Medulla oblongata (tissue), 1 donor: ENCODE measurements at regions not wholly inside any gene's neighbourhood (a gene's known extent, or its start where the extent isn't known, plus 50 kb on each side); places are given as distances from the start of the nearest gene placed in this dataset.

Experiments used
- DNase-seq: peaks from one replicate; pipeline ENCODE4 v3.0.0-alpha.2; 2015; ENCODE audit errors: extremely low spot score

DNA sequence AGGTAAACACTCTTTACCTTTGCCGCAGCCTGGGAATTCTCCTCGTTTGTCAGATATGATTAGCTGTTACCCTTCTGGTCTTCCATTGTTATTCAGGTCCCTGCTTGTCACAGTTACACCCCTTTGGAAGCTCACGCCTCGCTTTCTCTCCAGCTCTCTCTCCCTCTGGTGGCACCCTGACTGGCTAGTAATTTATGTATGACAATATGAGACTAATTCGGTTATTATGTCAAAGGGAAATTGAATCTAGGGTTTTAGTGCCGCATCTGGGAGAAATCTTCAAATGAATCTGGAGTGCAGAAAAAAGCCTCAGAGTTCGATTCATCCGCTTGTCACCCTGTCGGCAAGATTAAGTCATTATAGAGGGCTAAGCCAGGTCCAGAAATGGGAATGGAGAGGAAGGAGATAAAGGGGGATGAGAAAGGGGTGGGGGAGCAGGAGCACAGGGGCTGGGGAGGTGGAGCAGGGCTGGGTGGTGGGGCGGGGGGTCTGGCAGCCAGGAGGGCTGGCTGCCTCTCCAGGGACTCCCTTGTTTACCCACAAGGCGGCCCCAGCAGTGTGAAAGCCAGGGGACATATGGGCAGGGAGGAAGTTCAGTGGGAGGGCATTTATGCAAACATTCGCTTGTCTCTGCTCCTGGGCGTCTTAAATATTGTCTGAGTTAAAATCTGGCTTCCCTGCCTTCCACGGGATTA, 179.0 kb upstream of the NECTIN1 start:
- no peak for DNase-seq

DNA sequence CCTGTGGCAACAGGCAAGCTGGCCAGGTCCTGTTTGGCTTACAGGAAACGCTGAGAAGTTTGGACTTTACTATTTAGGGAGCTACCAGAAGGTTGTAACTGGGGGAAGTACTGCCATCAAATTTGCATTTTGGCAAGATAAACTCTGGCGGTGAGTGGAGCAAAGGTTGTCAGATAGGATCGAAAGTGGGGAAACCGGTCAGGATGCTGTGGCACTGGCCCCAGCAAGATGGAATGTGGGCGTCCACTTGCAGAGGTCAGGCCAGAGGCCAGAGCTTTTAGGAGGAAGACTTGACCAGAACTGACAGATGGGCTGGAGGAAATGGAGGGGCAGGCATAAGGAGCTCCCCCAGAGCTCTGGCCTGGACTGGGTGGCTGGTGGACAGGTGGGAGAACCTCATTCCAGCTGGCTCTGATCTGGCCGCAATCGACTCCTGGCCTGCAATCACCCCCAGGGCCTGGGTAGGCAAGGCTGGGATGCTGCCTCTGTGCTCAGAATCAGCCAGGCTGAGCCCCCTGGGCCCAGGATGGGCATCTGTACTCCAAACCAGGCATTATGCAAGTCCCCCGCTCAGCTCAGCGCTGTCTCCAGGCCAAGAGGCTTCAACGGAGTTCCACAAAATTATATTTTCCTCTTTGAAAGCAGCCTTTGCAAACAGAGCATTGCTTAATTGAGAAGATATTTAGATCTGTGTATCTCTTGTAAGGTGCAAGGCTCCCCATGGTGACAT, 178.3 kb upstream of the NECTIN1 start:
- DNase-seq, result no peak

DNA sequence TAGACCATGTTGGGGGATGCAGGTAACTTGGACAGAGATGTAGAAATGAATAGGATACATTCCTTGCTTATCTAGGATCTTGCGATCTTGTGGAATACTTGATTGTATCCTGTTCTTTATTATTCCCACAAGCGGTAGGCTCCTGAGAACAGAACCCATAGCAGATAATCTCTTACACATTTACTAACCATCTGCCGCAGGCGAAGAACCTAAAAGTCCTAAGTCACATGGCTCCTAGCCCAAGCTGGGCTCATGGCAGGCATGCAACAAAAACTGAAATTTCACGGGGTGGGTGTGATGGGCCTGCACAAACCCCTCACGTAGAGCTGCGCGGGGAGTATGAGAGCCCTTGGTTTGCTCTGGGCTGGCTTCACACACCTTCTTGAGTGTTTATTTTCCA, 177.4 kb upstream of the NECTIN1 start:
- no peak for DNase-seq

DNA sequence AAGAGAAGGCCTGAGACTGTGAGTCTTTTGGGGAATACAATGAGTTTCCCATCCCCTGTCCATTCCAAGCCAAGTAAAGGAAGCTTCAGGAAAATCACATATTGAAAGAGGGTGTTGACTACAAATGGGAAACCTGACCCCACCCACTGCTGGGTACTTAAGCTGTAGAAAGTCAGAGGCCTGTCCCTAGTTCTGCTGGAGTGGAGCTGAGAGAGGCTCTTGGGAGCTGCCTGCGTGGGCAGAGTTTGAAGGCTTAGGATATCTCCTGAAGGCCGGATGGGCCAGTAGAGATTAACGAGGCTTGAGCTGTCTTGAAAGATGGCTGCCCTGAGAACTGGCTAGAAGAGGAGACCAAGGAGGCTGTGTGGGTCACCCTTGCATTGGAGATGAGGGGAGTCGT, 176.2 kb upstream of the NECTIN1 start:
- no peak for DNase-seq

DNA sequence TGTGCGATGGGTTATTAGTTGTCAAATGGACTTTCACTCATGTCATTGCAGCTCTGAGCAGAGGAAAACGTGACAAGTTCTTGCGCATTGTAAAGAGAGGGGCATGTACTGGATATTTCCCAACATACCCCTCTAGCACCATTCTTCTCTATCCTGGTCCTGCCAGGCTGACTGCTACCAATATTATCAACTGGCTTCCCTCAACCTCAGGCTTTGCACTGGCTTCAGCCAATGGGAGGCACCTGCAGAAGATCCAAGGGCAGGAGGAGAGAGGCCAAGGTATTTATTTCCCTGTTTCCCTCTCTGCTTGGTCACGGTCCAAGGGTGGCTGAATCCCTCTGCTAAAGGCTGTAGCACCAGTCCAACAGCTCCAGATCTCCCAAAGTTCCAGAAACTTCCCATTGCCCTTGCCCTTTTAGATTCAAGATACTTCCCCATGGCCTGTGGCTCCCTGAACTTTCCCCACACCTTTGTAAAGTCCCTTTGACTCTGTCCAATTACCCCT, 175.6 kb upstream of the NECTIN1 start:
- no peak for DNase-seq

DNA sequence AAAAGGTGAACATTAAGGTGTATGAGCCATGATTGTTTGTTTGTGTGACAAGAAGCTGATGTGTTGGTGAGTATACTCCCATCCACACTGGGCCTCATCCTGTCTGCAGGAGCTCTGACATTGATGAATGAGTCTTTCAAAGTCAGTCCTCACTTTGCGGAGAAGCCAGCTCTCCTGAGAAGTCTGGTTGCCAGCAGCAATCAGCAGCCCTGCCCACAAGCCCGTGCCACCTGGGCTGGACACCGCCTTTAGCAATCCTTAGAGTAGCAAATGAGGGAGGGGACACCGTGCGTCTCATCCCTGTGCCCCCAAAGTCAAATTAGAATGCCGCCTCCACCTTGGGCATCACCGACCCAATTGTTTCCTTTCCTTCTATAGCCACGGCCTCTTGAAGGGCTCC, 174.8 kb upstream of the NECTIN1 start:
- DNase-seq, result no peak

DNA sequence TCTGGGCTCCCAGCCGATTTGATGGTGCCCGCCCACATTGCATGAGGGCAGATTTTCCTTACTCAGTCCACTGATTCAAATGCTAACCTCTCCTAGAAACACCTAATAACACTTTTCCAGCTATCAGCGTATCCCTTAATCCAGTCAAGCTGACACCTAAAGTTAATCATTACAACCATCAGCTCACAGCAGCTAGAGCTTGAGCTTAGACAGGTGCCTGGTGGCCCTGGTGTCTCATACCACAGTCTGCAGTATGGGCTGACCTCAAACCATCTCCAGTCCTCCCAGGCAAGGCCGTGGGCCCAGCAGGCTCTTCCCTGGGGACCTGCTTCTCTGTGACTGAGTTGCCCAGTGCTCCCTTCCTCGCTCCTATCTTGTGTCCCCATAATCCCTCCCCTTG, 174.4 kb upstream of the NECTIN1 start:
- no peak for DNase-seq

DNA sequence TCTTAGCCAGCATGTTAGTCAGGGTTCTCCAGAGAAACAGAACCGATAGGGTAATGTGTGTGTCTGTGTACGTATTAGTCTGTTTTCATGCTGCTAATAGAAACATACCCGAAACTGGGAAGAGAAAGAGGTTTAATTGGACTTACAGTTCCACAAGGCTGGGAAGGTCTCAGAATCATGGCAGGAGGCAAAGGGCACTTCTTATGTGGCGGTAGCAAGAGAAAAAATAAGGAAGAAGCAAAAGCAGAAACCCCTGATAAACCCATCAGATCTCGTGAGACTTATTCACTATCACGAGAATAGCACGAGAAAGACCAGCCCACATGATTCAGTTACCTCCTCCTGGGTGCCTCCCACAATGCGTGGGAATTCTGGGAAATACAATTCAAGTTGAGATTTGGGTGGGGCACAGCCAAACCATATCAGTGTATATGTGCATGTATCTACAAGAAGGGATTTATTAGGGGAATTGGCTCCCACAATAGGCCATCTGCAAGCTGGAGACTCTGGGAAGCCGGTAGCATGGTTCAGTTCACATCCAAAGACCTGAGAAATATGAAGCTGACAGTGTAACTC, 173.7 kb upstream of the NECTIN1 start:
- DNase-seq, result no peak

DNA sequence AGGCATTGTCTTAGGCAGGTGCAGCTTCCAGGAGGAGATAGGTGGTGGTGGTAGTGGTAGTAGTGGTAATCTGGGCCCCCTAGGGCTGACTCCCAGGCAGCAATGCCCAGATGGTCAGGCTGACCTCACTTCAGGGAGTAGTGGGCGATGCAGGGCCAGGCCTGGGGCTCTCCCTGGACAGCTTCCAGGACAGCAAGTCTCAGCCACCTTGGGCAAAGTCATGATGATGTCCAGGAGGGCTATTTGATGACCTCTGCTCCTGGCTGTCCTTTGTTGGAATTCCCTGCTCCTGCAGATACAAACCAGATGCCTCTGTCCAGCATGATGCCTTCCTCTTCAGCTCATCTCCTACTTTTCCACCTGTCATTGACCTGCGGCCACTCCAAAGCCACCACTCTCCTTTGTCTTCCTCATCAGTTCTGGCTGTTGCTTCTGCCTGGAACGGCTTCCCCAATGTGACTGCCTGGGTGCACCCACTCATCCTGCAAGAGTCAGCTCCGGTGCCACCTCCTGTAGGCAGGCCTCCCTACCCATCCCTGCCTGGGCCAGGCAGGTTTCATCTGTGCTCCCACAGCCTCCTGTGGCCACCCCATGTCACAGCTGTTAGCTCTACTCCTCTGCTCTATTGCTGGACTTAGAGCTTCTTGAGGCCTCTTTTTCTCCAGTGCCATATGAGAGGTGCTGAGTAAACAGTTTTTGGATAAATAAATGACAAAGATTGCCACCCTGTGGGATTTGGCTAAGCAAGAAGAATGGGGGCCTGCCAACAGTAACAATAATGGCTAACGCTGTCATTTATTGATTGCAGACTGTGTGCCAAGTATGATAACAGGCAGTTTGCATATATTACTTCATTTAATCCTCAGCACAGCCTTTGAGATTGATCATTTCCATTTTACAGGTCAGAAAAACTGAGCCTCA, 172.9 kb upstream of the NECTIN1 start:
- no peak for DNase-seq

DNA sequence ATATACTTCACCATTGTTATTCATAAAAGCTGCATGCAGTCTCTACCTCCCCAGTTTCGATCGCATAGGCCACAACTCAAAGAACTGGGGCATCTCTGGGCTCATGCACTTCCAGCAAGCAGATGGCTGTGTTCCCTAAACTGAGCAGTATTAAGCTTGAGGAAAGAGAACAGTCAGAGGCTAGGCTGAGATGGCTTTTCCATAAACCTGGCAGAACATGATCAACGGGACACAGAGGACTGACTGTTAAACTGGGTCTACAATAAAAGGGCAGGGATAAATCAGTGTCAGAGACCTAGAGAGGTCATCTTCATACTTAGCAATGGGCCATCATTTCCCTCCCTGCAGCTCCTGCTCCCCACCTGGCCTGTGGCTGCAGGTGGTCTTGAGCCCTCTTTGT, 171.0 kb upstream of the NECTIN1 start:
- DNase-seq, result no peak

DNA sequence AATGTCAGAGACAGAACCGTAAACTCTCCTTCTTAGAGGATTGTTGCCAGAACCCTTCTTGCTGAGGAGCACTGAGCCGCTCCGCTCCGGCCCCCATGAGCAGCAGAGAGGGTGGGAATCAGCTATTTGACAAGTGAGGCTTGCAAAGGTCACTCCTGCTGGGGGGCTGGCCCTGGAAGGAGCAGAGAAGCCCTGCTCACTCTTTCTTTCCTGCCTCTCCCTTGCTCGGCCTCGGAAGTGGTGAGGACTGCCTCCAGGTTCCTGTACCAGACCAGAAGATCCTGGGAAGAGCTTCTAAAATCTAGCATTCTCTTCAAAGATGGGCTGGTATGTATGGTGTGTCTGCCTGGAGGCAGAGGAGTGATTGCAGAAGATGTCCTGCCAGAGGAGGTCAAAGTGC, 168.6 kb upstream of the NECTIN1 start:
- DNase-seq, result no peak

DNA sequence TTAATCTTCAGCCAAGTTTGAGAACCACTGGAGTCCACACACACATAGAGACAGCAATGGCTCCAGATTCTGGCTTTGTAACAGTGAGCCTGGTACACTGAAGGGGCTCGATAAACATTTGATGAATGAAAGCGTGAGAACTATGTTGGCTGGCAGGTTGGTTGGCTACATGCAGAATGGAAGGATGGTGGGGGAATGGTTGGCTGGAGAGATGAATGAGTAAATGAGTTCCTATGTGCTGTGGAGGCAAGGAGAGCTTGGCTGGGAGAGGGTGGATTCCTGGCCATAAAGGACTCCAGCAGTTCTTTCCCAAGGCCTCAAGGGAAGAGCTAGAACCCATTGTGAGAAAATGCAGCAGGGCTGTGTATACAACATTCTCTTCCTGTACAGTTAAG, 168.0 kb upstream of the NECTIN1 start:
- DNase-seq, result no peak

DNA sequence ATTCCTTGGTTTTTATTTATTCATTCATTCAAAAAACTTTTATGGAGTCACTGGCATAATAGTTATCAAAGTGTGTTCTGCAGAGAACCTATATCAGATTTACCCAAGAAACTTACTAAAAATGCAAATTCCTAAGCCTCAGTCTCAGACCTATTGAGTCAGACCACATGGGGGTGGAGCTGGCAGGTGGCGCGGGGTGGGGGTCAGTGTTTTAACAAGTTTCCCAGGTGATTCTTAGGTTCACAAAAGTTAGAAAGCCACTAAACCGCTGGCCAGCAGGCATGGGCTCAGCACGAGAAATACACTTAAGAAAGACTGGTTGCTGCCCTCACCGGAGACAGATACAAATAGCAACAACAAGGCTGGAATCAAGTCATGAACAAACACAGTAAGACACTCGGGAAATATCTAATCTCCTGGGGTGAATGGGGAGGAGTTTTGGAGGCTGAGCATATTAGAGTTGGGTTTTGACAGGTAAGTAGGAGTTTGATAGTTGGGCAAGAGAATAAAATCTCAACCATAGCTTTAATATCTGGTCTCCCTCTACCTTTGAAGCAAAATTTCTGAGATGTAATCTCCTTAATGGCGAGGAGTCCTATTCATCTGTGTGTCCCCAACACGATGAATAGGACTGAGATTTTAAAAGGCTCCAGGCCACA, 167.5 kb upstream of the NECTIN1 start:
- no peak for DNase-seq

DNA sequence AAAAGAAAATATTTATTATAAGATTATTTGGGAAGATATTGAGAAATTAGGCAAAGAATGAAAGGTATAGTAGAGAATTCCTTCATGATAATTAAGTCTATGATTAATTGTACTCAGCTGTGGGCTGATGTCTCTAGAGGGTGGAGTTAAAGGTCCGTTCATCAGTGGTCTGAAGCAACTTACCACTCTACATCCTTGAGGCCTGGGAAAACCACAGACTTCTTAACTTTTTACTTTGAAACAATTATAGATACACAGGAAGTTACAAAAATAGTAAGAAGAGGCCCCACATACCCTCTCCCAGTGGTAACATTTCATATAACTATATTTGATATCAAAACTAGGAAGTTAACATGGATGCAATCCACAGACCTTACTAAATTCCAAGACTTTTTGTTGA, 167.0 kb upstream of the NECTIN1 start:
- no peak for DNase-seq

DNA sequence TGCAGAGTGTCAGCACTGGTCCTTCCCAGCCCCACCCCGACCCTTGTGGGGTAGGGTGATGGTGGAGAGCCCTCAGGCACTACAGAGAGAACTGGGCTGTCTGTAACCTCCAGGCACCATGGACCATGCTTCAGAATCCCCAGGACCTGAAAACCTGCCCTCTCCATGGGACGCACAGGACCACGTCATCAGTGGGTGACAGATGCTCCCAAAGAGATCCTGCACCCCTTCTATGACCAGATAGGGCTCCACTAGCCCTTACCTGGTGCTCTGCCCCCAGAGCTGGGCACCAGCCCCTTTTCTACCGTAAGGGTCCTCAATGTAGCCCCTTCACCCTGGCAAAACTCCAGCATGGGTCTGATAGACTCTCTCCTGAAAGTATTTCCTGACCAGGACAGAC, 165.9 kb upstream of the NECTIN1 start:
- DNase-seq, result no peak

DNA sequence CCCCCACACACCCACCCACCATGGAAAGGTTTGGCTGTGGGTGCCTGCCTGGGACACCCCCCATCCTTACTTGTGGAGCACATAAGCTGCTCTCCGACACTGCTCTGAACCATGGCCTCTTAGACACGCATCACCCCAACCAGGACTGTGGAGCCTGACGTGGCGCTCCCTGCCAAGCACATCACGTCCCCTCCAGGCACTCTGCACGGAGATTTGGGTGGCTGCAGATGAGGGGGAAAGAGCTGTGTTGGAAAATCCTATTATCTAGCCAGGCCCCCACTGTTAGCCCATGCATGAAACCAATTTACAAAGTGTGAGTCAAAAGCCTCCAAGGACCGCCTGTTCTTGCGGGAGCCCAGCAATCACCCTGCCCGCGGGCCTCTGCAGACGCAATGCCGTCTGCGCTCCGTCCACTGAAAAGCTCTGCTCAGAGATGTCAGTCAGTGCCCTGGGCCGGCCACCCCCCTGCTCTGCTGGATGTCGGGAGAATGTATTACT, 163.4 kb upstream of the NECTIN1 start:
- DNase-seq, result peak; percentile 58

DNA sequence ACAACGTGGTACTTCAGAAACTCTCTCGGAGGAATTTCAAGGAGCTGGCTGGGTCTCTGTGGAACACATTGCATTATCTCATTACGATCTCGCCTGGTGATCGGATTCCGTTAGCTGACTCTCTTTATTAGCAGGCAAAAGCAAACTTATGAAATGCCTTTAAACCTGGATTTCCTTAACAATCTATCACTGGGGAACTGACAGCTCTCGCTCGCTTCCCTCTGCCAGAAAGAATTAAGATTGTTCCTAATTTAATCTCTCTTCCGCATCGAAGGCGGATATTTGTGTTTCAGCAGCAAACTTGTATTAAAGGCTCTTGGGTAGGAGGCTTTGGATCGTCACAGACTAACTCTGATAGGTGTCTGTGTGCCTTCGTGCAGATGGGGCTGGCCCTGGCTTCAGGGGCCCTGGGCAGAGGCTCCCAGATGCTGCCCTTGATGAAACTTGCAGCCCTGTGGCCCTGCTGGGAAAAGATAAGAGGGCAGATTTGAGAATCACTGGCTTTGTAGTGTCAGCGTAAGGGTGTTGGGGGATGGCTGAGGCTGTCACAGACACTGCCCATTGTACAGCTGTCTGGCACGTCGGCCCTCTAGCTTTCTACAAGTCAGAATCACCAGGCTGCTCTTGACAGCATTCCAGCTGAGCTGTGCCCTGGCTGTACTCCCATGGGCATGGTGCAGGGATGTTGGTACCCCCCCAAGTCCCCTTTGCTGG, 162.2 kb upstream of the NECTIN1 start:
- DNase-seq, result peak; percentile 89

DNA sequence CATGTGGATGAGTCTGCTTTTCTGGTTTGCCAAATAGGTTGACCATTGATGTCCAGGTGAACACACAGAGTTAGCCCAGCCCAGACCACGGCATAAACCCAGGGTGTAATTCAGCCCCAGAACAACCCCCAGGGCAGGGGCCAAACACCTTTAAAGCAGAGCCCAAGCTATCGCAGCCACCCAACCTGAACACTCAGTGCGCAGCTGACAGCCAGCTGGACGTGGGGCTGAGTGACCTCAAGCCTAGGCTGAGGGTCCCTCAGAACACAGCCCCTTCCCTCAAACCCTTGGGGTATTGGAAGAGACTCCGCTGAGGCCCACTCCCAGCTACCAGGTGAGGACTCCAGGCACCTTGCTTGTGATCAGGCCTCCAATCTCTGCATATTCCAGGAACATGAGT, 161.5 kb upstream of the NECTIN1 start:
- no peak for DNase-seq

DNA sequence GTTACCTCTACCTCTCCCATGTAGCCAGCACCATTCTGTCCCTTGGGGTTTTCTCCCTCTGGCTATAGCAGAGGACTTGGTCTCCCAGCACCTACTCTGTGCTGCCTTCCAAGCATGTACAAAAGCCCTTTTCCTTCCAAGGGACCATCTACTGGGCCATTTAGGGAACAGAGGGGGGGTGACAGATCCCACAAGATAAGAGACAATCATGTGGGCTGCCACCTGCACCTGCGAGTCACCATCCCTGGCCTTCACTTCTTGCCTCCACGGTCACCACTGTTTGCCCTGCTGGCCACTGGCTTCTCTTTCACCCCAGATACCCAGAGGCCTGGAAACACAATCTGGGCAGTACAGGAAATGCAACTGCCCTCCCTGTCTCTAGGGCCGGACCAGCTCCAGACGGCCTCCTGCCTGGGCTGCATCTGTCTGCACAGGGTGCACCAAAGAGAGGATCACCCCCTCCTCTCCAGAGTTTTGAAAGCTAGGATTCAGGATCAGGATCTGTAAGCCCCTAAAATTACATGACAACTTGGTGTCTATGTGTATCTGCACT, 160.8 kb upstream of the NECTIN1 start:
- DNase-seq, result no peak

DNA sequence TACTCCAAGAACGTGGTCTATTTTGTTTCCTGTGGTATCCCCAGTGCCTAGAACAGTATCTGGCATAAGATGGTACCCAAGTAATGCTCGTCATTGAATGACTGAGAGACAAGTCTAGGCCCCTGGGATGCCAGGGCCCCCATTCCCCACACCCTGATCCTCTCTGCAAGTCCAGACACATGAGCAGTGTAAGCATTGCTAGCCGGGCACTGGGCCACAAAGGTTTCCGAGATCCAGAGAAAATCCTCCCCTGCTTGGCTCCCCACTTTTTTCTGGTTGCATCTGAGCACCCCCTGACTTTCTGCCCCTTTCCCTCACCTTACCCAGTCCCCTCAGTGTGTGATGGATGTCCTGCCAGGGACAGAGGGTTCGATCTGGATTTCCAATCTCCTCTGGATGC, 160.1 kb upstream of the NECTIN1 start:
- no peak for DNase-seq
